ENCODE measurements at regions not wholly inside any gene's neighbourhood (a gene's known extent, or its start where the extent isn't known, plus 50 kb on each side); places are given as distances from the start of the nearest gene placed in this dataset.

- Histone ChIP-seq H3K36me3 (no peaks in the 10 kb centered on the region), H3K27me3 (peaks cover 0 to 8% (median 0%) of the 10 kb centered on the region in 4 donors), H3K27ac (no peak overlapping the region), H3K4me1 (no peaks in the 10 kb centered on the region), H3K9me3 (no peaks in the 10 kb centered on the region), H3K4me3 (no peak overlapping the region)
- ATAC-seq (no peak), FAIRE-seq (no peak), DNase-seq (no peak)
- TF ChIP-seq CTCF (IDR thresholded peaks at IDR 0.05) = no peak
- 34 to 55% methylated on average over 1 of the region's 1 CpG for WGBS, 2 donors
- intact Hi-C loops (cut with DNase I) = no loop called here
Measured at GRCh38 chr15:97037080-97037479, 706.6 kb downstream of the NR2F2 start.

GRCh38 chr15:97045666-97046421 lies 715.3 kb downstream of the NR2F2 start:
- FAIRE-seq (no peak), ATAC-seq (no peak), DNase-seq (no peak)
- 49 to 52% methylated on average over 4 of the region's 4 CpGs for WGBS, 2 donors
- H3K9me3 ChIP-seq = no peaks in the 10 kb centered on the region
- no peak for TF ChIP-seq CTCF (IDR thresholded peaks at IDR 0.05)
- H3K4me1 ChIP-seq = no peaks in the 10 kb centered on the region
- H3K4me3 ChIP-seq = no peak overlapping the region
- no peak overlapping the region for H3K27ac ChIP-seq
- H3K27me3 ChIP-seq = no peaks in the 10 kb centered on the region
- intact Hi-C loops (cut with DNase I) = no loop called here
- no peaks in the 10 kb centered on the region for H3K36me3 ChIP-seq

DNA sequence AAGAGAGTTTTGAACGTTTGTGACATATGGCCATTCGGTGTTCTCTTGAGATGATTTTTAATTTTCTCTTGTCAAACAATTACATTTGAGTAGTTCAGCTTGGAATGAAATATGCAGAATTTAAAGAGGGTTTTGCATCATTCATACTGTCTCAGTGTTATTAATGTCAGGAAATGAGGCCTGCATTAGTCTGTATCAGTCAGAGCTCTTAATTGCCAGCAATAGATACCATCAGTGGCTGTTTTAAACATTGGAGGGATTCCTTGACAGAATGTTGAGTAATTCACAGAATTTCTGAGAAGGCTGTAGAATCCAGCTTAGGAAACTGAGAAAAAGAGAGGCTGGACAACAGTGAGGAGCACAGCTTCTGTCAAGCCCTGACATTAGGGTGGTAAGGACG lies 722.0 kb downstream of the NR2F2 start:
- H3K27me3 ChIP-seq = no peaks in the 10 kb centered on the region
- H3K36me3 ChIP-seq = no peaks in the 10 kb centered on the region
- intact Hi-C loops (cut with DNase I) = no loop called here
- H3K4me1 ChIP-seq = no peaks in the 10 kb centered on the region
- WGBS, 2 donors = 61 to 68% methylated on average over 3 of the region's 3 CpGs
- DNase-seq (no peak), FAIRE-seq (no peak), ATAC-seq (no peak)
- H3K9me3 ChIP-seq = no peaks in the 10 kb centered on the region
- no peak for TF ChIP-seq CTCF (IDR thresholded peaks at IDR 0.05)
- no peak overlapping the region for H3K27ac ChIP-seq
- H3K4me3 ChIP-seq = no peak overlapping the region

DNA sequence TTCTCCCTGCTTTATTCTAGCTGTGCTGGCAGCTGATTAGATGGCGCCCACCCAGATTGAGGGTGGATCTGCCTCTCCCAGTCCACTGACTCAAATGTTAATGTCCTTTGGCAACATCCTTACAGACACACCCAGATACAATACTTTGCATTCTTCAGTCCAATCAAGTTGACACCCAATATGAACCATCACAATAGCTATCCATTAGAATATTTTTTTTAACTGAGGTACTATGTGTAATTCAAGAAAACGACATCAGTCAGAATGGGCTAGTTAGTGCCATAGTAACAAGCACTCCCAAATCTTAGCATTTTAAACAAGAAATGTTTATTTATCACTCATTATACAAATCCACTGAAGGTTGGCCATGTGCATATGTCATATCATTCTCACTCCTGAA lies 723.1 kb downstream of the NR2F2 start:
- FAIRE-seq (no peak), ATAC-seq (no peak), DNase-seq (no peak)
- no peak for TF ChIP-seq CTCF (IDR thresholded peaks at IDR 0.05)
- no peaks in the 10 kb centered on the region for H3K4me1 ChIP-seq
- no peaks in the 10 kb centered on the region for H3K27me3 ChIP-seq
- H3K27ac ChIP-seq = no peak overlapping the region
- H3K36me3 ChIP-seq = no peaks in the 10 kb centered on the region
- no peak overlapping the region for H3K4me3 ChIP-seq
- 27 to 33% methylated on average over 2 of the region's 2 CpGs for WGBS, 2 donors
- intact Hi-C loops (cut with DNase I) = no loop called here
- no peaks in the 10 kb centered on the region for H3K9me3 ChIP-seq

DNA sequence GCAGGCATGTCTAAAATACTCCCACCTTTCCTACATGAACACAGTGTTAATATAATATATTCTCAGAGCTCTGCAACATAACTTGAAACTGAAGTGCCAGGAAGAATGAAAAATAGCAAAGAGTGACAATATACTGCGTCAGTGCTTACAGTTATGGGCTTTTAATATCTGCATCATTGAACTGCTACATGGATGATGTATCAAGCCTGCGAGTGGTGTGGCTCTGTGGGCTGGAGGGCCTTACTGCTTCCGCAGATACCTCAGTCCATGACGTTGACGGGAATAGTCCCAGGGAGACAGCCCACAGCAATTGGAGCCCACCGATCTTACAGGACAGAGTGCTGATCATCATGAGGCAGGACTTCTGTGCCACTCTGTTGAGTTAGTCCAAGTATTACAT lies 727.0 kb downstream of the NR2F2 start:
- FAIRE-seq (no peak), DNase-seq (no peak), ATAC-seq (no peak)
- no peaks in the 10 kb centered on the region for H3K36me3 ChIP-seq
- H3K4me3 ChIP-seq = no peak overlapping the region
- no peaks in the 10 kb centered on the region for H3K9me3 ChIP-seq
- no peak for TF ChIP-seq CTCF (IDR thresholded peaks at IDR 0.05)
- WGBS, 2 donors = 79 to 80% methylated on average over 6 of the region's 6 CpGs
- intact Hi-C loops (cut with DNase I) = no loop called here
- no peaks in the 10 kb centered on the region for H3K27me3 ChIP-seq
- no peaks in the 10 kb centered on the region for H3K4me1 ChIP-seq
- no peak overlapping the region for H3K27ac ChIP-seq
